ENCODE measurements at regions not wholly inside any gene's neighbourhood (a gene's known extent, or its start where the extent isn't known, plus 50 kb on each side); places are given as distances from the start of the nearest gene placed in this dataset.

DNA sequence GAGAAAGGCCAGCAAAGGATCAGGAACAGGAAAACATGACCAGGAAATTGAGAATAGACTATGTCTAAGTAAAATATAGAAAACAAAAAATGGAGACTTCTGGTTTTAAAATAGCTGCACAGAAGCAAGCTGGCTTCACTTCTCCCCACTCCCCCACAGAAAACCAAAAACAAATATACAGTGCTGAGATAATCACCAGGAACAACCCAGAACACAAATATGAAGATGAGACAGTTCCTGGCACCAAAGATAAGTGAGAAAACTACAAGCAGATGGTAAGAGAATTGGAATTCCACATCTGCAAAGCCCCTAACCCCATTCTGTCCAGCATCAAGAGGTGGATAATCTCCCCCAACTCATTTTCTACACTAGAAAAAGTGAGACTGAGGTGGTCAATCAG lies 397.7 kb downstream of the SUCLA2 start:
- DNase-seq: no peak

DNA sequence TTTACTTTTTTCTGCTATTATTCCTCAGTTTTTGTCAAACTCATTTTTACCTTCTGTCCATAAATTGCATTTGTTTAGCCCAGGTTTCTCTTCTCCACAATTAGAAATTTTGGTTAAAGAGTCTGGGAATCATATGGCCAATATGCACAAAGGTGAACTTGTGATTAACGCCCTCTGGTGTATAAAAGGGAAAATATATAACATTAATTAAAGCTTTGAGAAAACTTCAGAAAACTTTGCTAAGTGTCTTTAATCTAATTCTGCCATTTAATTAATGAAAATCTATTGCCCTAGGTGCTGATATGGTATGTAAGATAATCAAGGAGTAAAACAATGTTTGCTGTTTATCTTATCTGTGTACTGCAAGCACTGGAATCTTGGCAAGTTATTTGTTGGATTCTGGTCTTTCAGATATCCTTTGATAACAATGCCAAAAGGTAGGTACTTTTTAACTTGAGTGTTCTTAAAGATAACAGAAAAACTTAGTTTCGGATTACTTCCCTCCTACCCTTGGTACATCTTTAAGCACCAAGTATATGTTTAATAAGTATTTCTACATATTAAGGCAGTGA lies 402.6 kb downstream of the SUCLA2 start:
- no peak for DNase-seq

DNA sequence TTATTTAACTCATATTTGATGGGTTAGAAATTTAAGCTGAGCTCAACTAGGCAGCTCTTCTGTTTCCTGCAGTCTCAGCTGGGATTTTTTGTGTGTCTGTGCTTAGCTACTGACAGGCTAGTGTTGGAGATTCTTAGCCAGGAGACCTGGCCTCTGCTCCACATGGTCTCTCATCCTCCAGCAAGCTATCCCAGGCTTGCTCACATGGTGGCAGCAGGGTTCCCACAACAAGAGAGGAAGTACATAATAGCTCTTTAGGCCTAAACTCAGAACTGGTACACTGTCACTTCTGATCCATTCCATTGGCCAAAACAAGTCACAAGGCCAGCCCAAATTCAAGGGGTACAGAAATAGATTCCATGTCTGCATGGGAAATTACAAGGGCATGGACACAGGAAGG lies 406.2 kb downstream of the SUCLA2 start:
- DNase-seq: no peak

GRCh38 chr13:47592256-47592655 lies 408.8 kb downstream of the SUCLA2 start:
- DNase-seq: no peak

DNA sequence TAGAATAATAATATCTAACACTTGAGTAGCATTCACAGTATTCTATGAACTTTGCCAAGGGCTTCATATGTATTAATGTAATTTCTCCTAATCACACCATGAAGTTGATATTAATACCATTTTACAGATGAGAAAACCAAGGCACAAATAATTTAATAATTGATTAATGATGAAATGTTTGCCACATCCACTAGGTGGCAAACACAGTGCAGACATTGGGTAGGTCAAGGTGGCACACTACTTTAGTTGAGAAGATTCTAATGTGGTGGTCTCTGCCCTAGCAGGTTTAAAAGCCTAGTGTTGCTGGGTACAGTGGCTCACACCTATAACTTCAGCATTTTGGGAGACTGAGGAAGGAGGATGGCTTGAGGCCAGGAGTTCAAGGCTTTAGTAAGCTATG lies 412.4 kb downstream of the SUCLA2 start:
- DNase-seq: no peak

GRCh38 chr13:47572375-47572774 lies 428.7 kb downstream of the SUCLA2 start:
- no peak for DNase-seq

GRCh38 chr13:47564041-47564440 lies 437.0 kb downstream of the SUCLA2 start:
- DNase-seq: no peak

DNA sequence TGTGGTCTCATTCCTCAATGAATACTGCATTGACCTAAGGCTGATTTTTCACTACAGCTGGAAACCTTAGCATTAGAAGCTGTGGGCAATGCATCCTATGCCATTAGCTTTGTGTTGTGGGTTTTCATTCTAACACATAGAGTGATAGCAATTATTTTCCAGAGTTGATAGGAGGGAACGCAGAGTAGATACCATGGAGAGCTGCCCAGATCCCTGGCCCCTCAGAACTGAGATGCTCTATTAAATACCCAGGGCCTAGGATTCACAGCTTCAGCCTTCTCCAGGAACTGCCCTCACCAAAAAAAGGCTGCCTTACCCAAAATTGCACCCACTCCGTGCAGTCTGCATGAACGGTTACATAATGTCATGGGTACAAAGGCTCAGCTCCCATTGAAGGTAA lies 444.4 kb downstream of the SUCLA2 start:
- no peak for DNase-seq

- DNase-seq: no peak
These were observed 445.8 kb downstream of the SUCLA2 start for GRCh38 chr13:47555235-47555634.

DNA sequence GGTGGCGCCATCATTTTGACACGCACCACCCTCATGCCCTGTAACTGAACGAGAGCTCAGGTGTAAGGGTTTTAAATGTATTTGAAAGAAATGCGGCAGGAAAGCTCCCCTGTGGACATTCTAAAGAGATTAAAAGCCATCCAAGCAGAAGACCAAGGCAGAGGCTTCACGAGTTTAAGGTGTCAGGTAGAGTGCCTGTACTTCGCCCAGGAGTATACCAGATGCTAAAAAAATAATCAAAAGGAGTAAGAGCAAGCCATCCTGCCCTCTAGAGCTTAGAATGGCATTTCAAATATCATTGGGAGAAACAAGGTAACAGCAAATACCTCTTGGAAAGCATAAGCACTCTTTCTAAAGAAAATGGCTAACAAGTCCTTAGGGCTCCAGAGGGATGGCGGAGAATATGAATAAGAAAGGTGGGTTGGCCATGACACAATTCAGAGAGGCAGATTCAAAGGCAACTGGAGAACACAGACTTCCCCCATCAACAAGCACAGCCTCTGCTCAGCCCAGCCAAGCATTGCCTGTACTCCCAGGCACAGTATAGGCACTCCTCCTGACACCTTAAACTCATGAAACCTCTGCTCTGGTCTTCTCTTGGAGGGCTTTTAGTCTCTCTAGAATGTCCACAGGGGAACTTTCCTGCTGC lies 447.6 kb downstream of the SUCLA2 start:
- no peak for DNase-seq

DNA sequence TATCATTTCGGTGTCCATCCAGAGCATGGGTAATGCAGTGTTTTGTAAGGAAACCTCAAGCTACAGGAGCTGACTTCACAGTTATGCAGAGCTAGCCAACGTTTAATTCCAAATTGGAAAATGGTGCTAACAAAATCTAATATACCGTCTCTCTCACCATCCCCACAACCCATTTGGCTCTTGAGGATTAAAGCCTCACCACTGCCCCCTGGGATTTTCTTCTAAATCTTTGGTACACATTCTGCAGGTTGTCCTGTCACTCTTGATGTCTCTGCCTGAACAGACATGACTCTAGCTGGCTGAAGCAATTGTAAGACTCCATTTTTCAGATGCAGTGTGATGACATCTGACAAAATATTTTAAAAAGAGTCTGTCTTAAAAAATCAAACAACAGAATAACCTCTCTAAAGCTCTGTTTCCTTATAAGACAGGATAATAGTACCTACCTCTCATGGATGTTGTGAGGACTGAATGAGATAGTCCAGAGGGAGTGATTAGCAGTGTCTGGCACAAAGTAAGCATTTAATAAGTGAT lies 451.8 kb downstream of the SUCLA2 start:
- DNase-seq: no peak

DNA sequence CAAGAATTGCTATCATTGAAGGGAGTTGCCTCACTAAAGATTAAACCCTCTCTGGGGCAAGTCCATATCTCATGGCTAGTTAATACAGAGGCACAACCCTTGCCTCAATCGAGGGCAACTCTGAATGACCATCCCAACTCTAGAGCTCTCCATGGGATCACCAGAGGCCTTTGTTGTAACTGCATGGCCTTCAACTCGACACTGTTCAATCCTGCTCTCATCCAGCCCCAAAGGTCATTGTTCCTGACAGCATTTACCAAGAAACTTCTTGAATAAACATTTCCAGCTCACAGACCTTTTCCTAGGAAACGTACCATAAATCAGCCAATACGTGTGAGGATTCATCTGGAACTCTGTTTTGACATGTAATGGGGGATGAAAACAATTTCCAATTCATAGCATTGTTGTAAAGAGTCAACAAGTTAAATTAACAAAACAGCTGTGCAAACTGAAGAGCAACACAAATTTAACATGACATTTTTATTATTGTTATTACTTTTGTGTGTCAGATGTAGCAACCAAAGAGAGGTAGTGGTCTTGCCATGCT lies 452.7 kb downstream of the SUCLA2 start:
- no peak for DNase-seq

GRCh38 chr13:47546391-47547225 lies 454.5 kb downstream of the SUCLA2 start:
- DNase-seq: no peak

- DNase-seq: no peak
These were observed 455.7 kb downstream of the SUCLA2 start for GRCh38 chr13:47545201-47546024.

DNA sequence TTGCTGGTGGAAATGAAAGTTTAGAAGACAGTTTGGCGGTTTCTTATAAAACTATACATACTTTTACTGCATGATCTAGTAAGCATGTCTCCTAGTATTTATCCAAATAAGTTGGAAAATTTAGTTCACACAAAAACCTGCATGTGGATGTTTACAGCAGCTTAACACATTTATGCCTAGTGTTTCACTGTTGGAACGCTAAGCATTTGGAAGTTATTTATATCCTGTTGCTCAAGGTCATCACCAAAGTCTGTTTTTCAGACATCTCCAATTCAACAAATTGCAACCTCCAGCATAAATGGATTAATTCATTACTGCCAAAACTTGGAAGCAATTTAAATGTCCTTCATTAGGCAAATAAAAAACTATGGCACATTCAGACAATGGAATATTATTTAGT lies 461.8 kb downstream of the SUCLA2 start:
- no peak for DNase-seq

DNA sequence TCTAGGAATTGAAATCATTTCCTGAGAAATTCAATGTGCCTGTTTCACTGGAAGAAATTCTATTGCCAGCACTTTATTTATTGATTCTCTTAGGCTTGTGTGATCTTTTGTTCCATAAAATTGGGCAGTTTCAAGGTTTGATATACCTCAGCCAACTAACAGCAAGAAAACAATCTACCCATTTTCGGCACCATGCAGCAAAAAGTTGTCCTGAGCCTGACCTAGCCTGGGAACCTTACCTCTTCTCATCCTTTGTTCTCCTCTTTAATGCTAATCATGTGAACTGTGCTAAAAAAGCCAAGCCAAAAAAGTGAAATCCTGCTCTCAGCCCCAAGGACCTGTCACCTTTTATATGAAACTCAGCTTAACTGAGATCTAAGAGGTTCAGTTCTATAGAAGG lies 477.3 kb downstream of the SUCLA2 start:
- no peak for DNase-seq

DNA sequence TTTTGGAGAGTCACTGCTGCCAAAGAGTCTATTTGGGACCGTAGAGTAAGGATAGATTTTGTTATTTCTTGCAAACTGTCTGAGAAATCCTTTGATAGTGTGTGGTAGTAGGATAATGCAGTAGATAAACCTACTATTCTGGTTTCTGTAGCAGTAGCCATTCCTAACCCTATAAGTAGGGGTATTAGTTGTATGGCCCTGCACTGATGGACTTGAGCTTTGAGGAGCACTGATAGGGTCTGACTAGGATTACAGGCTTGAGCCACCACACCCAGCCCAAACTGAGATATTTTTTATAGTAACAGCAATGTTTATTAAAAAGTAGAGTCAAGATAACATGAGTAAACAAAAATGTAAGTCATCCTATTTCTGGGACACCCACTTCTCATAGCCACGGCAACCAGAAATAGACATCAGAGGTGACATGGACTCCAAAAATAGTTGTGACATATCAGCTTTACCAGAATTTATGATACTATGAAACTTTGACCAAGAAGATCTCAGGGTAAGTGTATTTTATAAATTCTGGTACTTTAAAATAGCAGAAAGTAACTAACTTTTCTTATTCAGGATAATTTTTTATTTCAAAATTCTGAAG lies 479.1 kb downstream of the SUCLA2 start:
- no peak for DNase-seq

DNA sequence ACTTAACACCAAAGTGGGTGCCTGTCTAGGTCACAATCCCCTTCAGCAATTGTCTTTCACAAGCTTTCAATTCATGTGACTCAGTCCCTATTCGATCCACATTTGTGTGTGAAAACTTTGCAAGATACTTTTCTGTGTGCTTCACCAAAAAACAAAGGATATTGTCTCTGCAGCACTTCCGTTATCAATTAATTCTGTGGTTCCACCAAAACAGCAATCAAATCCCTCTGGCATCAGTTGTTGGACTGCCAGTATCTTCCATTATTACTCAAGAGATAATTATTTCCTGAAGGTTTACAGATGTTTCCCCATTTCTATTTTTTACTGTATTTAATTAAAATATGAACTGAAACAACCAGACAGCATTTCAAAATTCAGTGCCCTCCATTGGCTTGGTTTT lies 481.4 kb downstream of the SUCLA2 start:
- DNase-seq: no peak

- no peak for DNase-seq
These were observed 482.5 kb downstream of the SUCLA2 start for GRCh38 chr13:47518530-47518929.

GRCh38 chr13:47511647-47512046 lies 489.4 kb downstream of the SUCLA2 start:
- no peak for DNase-seq

GRCh38 chr13:47508527-47509228 lies 492.4 kb downstream of the SUCLA2 start:
- DNase-seq: no peak

- no peak for DNase-seq
These were observed 497.6 kb downstream of the SUCLA2 start for GRCh38 chr13:47503475-47503874.
